Naive thymus-derived CD4-positive, alpha-beta T cell (primary cell): ENCODE measurements at regions not wholly inside any gene's neighbourhood (a gene's known extent, or its start where the extent isn't known, plus 50 kb on each side); places are given as distances from the start of the nearest gene placed in this dataset.

Experiments used
- ATAC-seq: fragments of 150-1000 bp; cut with Tn5 transposase; 2 replicates; pipeline ENCODE4 v1.10.0; 2021; ENCODE audit warnings: mild to moderate bottlenecking, moderate library complexity
- CTCF ChIA-PET: fragments of 350-600 bp; sonication (Branson Sonifier 250); formaldehyde crosslinking; loops from one replicate; lab custom pipeline; 2021; ENCODE audit warnings: antibody characterized with exemption; lab: Charles Lee
- POLR2A ChIA-PET: fragments of 350-600 bp; sonication (Branson Sonifier 250); formaldehyde crosslinking; loops from one replicate; lab custom pipeline; 2021; ENCODE audit warnings: antibody characterized with exemption, inconsistent platforms; lab: Charles Lee
- DNase-seq, 9 donors: peaks; one replicate each; pipeline versions ENCODE4 v3.0.0 to v3.0.0-alpha.2; 2020 to 2022; ENCODE audit warnings: mixed read lengths in 1 of 9
- H3K27ac ChIP-seq: one replicate; pipeline ENCODE4 v1.7.0; 2013; ENCODE audit warnings: mild to moderate bottlenecking, low read depth, low read length, moderate library complexity
- H3K27me3 ChIP-seq, 2 donors: one replicate each; pipeline ENCODE4 v1.7.0; 2013; ENCODE audit warnings: low read length in 2 of 2, mild to moderate bottlenecking in 2 of 2, moderate library complexity in 2 of 2; ENCODE audit not compliant: control insufficient read depth in 2 of 2, insufficient read depth in 2 of 2
- H3K36me3 ChIP-seq, 3 experiments: 1 replicate in 2 of 3; 2 replicates in 1 of 3; pipeline ENCODE4 v1.7.0; 2013; ENCODE audit warnings: low read length in 3 of 3, mild to moderate bottlenecking in 3 of 3, moderate library complexity in 1 of 3; ENCODE audit not compliant: insufficient read depth in 3 of 3, control insufficient read depth in 2 of 3
- H3K4me1 ChIP-seq, 2 donors: one replicate each; pipeline ENCODE4 v1.7.0; 2013; ENCODE audit warnings: low read length in 2 of 2, mild to moderate bottlenecking in 2 of 2, moderate library complexity in 1 of 2; ENCODE audit not compliant: control insufficient read depth in 2 of 2, insufficient read depth in 2 of 2
- H3K4me3 ChIP-seq: 2 replicates; pipeline ENCODE4 v1.7.0; 2013; ENCODE audit warnings: mild to moderate bottlenecking, low read length
- H3K9me3 ChIP-seq, 3 experiments: 1 replicate in 2 of 3; 2 replicates in 1 of 3; pipeline ENCODE4 v1.7.0; 2013; ENCODE audit warnings: low read length in 3 of 3; ENCODE audit not compliant: control insufficient read depth in 2 of 3
- H3K27ac Mint-ChIP-seq, 9 donors: one replicate each; pipeline ENCODE4 v1.8.0; 2020 to 2022; ENCODE audit warnings: mixed read lengths in 9 of 9, mild to moderate bottlenecking in 8 of 9, moderate library complexity in 5 of 9, inconsistent platforms in 2 of 9
- H3K27me3 Mint-ChIP-seq, 5 donors: one replicate each; pipeline ENCODE4 v1.8.0; 2021 to 2022; ENCODE audit warnings: mixed read lengths in 5 of 5, mild to moderate bottlenecking in 1 of 5
- H3K36me3 Mint-ChIP-seq, 5 donors: one replicate each; pipeline ENCODE4 v1.8.0; 2020 to 2022; ENCODE audit warnings: mixed read lengths in 5 of 5, mild to moderate bottlenecking in 3 of 5, inconsistent platforms in 1 of 5
- H3K4me1 Mint-ChIP-seq, 7 donors: one replicate each; pipeline ENCODE4 v1.8.0; 2020 to 2022; ENCODE audit warnings: mixed read lengths in 7 of 7, mild to moderate bottlenecking in 3 of 7, inconsistent platforms in 1 of 7
- H3K4me3 Mint-ChIP-seq, 10 donors: one replicate each; pipeline ENCODE4 v1.8.0; 2020 to 2022; ENCODE audit warnings: mild to moderate bottlenecking in 10 of 10, mixed read lengths in 10 of 10, moderate library complexity in 6 of 10, inconsistent platforms in 2 of 10
- H3K9me3 Mint-ChIP-seq, 11 donors: one replicate each; pipeline ENCODE4 v1.8.0; 2020 to 2022; ENCODE audit warnings: mixed read lengths in 11 of 11, mild to moderate bottlenecking in 4 of 11, inconsistent platforms in 1 of 11, moderate library complexity in 1 of 11
- intact Hi-C, 2 donors: fragments of 100-400 bp; cut with micrococcal nuclease; formaldehyde crosslinking; loops; one replicate each; pipeline ENCODE4 v1.15.1; 2023

- Mint-ChIP-seq H3K4me3 (no peak overlapping the region), H3K27ac (no peak overlapping the region), H3K27me3 (peaks cover 3 to 28% (median 15%) of the 10 kb centered on the region in 5 donors), H3K36me3 (no peaks in the 10 kb centered on the region), H3K9me3 (peaks cover 0 to 2% (median 0%) of the 10 kb centered on the region in 11 donors), H3K4me1 (no peaks in the 10 kb centered on the region)
- ChIA-PET POLR2A (no interaction called here), CTCF (no interaction called here)
- Histone ChIP-seq H3K4me3 (no peak overlapping the region), H3K4me1 (no peaks in the 10 kb centered on the region), H3K27ac (no peak overlapping the region), H3K27me3 (no peaks in the 10 kb centered on the region), H3K36me3 (no peaks in the 10 kb centered on the region), H3K9me3 (no peaks in the 10 kb centered on the region)
- no peak for DNase-seq
- intact Hi-C loops, result no loop called here
- ATAC-seq, result no peak
Measured at GRCh38 chr1:5142389-5142788, 488.0 kb downstream of the AJAP1 start.

GRCh38 chr1:5141750-5142149 lies 487.3 kb downstream of the AJAP1 start:
- ChIA-PET CTCF (no interaction called here), POLR2A (no interaction called here)
- no peaks in the 10 kb centered on the region for H3K9me3 ChIP-seq
- Mint-ChIP-seq H3K4me1 (no peaks in the 10 kb centered on the region), H3K27ac (no peak overlapping the region), H3K36me3 (no peaks in the 10 kb centered on the region), H3K9me3 (peaks cover 0 to 2% (median 0%) of the 10 kb centered on the region in 11 donors), H3K4me3 (no peak overlapping the region), H3K27me3 (peaks cover 3 to 32% (median 14%) of the 10 kb centered on the region in 5 donors)
- DNase-seq (no peak), ATAC-seq (no peak)
- H3K27me3 ChIP-seq, result no peaks in the 10 kb centered on the region
- no peak overlapping the region for H3K4me3 ChIP-seq
- intact Hi-C loops, result no loop called here
- H3K4me1 ChIP-seq, result no peaks in the 10 kb centered on the region
- no peaks in the 10 kb centered on the region for H3K36me3 ChIP-seq
- no peak overlapping the region for H3K27ac ChIP-seq

GRCh38 chr1:5140962-5141361 lies 486.6 kb downstream of the AJAP1 start:
- POLR2A ChIA-PET, result no interaction called here
- Histone ChIP-seq H3K4me1 (no peaks in the 10 kb centered on the region), H3K27me3 (no peaks in the 10 kb centered on the region), H3K9me3 (no peaks in the 10 kb centered on the region), H3K4me3 (no peak overlapping the region), H3K27ac (no peak overlapping the region), H3K36me3 (no peaks in the 10 kb centered on the region)
- Mint-ChIP-seq H3K27ac (no peak overlapping the region), H3K27me3 (peaks cover 0 to 25% (median 6%) of the 10 kb centered on the region in 5 donors), H3K4me3 (no peak overlapping the region), H3K36me3 (no peaks in the 10 kb centered on the region), H3K9me3 (peaks cover 0 to 2% (median 0%) of the 10 kb centered on the region in 11 donors), H3K4me1 (no peaks in the 10 kb centered on the region)
- DNase-seq (no peak), ATAC-seq (no peak)
- CTCF ChIA-PET, result no interaction called here
- intact Hi-C loops, result no loop called here

GRCh38 chr1:5140136-5140535 lies 485.7 kb downstream of the AJAP1 start:
- Histone ChIP-seq H3K9me3 (no peaks in the 10 kb centered on the region), H3K27ac (no peak overlapping the region), H3K4me3 (no peak overlapping the region), H3K36me3 (no peaks in the 10 kb centered on the region), H3K27me3 (no peaks in the 10 kb centered on the region), H3K4me1 (no peaks in the 10 kb centered on the region)
- DNase-seq (no peak), ATAC-seq (no peak)
- Mint-ChIP-seq H3K4me1 (no peaks in the 10 kb centered on the region), H3K27me3 (peaks cover 0 to 21% (median 6%) of the 10 kb centered on the region in 5 donors), H3K9me3 (peaks cover 0 to 2% (median 0%) of the 10 kb centered on the region in 11 donors), H3K36me3 (no peaks in the 10 kb centered on the region), H3K4me3 (no peak overlapping the region), H3K27ac (no peak overlapping the region)
- CTCF ChIA-PET, result no interaction called here
- POLR2A ChIA-PET, result no interaction called here
- intact Hi-C loops, result no loop called here

- Mint-ChIP-seq H3K9me3 (peaks cover 0 to 5% (median 3%) of the 10 kb centered on the region in 11 donors), H3K36me3 (no peaks in the 10 kb centered on the region), H3K27ac (no peak overlapping the region), H3K27me3 (peaks cover 0 to 10% (median 7%) of the 10 kb centered on the region in 5 donors), H3K4me3 (no peak overlapping the region), H3K4me1 (peaks cover 0 to 7% (median 0%) of the 10 kb centered on the region in 7 donors)
- Histone ChIP-seq H3K4me1 (no peaks in the 10 kb centered on the region), H3K27me3 (no peaks in the 10 kb centered on the region), H3K27ac (no peak overlapping the region), H3K9me3 (peaks cover 0 to 5% (median 0%) of the 10 kb centered on the region in 3 experiments), H3K36me3 (no peaks in the 10 kb centered on the region), H3K4me3 (no peak overlapping the region)
- ATAC-seq (no peak), DNase-seq (no peak)
- intact Hi-C loops, result no loop called here
- ChIA-PET POLR2A (interaction anchor here (0.5 kb wide), 1 partner anchor 23 kb away, joined by 3 read pairs; no protein-coding TSS in a partner anchor), CTCF (no interaction called here)
Measured at GRCh38 chr1:5129746-5130355, 475.4 kb downstream of the AJAP1 start.

- Histone ChIP-seq H3K4me3 (no peak overlapping the region), H3K4me1 (no peaks in the 10 kb centered on the region), H3K9me3 (peaks cover 0 to 5% (median 0%) of the 10 kb centered on the region in 3 experiments), H3K27ac (no peak overlapping the region), H3K27me3 (peaks cover 0 to 3% of the 10 kb centered on the region in 2 donors), H3K36me3 (no peaks in the 10 kb centered on the region)
- no peak for DNase-seq
- ChIA-PET POLR2A (no interaction called here), CTCF (no interaction called here)
- no peaks in the 10 kb centered on the region for H3K36me3 Mint-ChIP-seq
- peaks cover 0 to 10% (median 3%) of the 10 kb centered on the region in 11 donors for H3K9me3 Mint-ChIP-seq
- no peak overlapping the region for H3K27ac Mint-ChIP-seq
- intact Hi-C loops, result no loop called here
- H3K4me1 Mint-ChIP-seq, result peaks cover 0 to 7% (median 0%) of the 10 kb centered on the region in 7 donors
- no peak for ATAC-seq
- H3K27me3 Mint-ChIP-seq, result peaks cover 0 to 19% (median 7%) of the 10 kb centered on the region in 5 donors
- no peak overlapping the region for H3K4me3 Mint-ChIP-seq
Measured at GRCh38 chr1:5125208-5125607, 470.8 kb downstream of the AJAP1 start.

- ATAC-seq, result no peak
- H3K9me3 Mint-ChIP-seq, result peaks cover 0 to 5% (median 0%) of the 10 kb centered on the region in 11 donors
- no peak overlapping the region for H3K4me3 ChIP-seq
- no peaks in the 10 kb centered on the region for H3K9me3 ChIP-seq
- no peaks in the 10 kb centered on the region for H3K4me1 ChIP-seq
- no peaks in the 10 kb centered on the region for H3K36me3 Mint-ChIP-seq
- peaks cover 0 to 13% (median 0%) of the 10 kb centered on the region in 5 donors for H3K27me3 Mint-ChIP-seq
- H3K27ac ChIP-seq, result no peak overlapping the region
- no peaks in the 10 kb centered on the region for H3K4me1 Mint-ChIP-seq
- H3K36me3 ChIP-seq, result no peaks in the 10 kb centered on the region
- intact Hi-C loops, result no loop called here
- DNase-seq, result no peak
- CTCF ChIA-PET, result no interaction called here
- H3K27me3 ChIP-seq, result peaks cover 0 to 3% of the 10 kb centered on the region in 2 donors
- POLR2A ChIA-PET, result no interaction called here
- no peak overlapping the region for H3K4me3 Mint-ChIP-seq
- H3K27ac Mint-ChIP-seq, result no peak overlapping the region
Measured at GRCh38 chr1:5120559-5120958, 466.1 kb downstream of the AJAP1 start.
